Smooth muscle cell (in vitro differentiated cells): ENCODE measurements at regions not wholly inside any gene's neighbourhood (a gene's known extent, or its start where the extent isn't known, plus 50 kb on each side); places are given as distances from the start of the nearest gene placed in this dataset.

Experiments used
- DNase-seq: peaks from one replicate; lab custom pipeline; 2025; ENCODE audit not compliant: unreplicated experiment; lab: John Stamatoyannopoulos, UW
- H2AFZ ChIP-seq: fragments of 200-600 bp; sonication (generic); 2 replicates; pipeline ENCODE4 v1.6.0; 2016; ENCODE audit warnings: antibody characterized with exemption, low read depth, mild to moderate bottlenecking
- H3F3A ChIP-seq: fragments of 200-600 bp; sonication (generic); 2 replicates; pipeline ENCODE4 v1.6.0; 2017; ENCODE audit warnings: antibody characterized with exemption, low read depth
- H3K27ac ChIP-seq: fragments of 200-600 bp; sonication (generic); 2 replicates; pipeline ENCODE4 v1.5.1; 2016; ENCODE audit warnings: low read depth, mild to moderate bottlenecking
- H3K27me3 ChIP-seq: fragments of 200-600 bp; sonication (generic); 2 replicates; pipeline ENCODE4 v1.6.1; 2016; ENCODE audit warnings: low read depth, mild to moderate bottlenecking
- H3K36me3 ChIP-seq: fragments of 200-600 bp; sonication (generic); 2 replicates; pipeline ENCODE4 v1.5.1; 2016; ENCODE audit warnings: low read depth
- H3K4me1 ChIP-seq: fragments of 200-600 bp; sonication (generic); 2 replicates; pipeline ENCODE4 v1.5.1; 2016; ENCODE audit warnings: low read depth
- H3K4me2 ChIP-seq: fragments of 200-600 bp; sonication (generic); 2 replicates; pipeline ENCODE4 v1.6.0; 2016; ENCODE audit warnings: mild to moderate bottlenecking
- H3K4me3 ChIP-seq: fragments of 200-600 bp; sonication (generic); 2 replicates; pipeline ENCODE4 v1.5.1; 2016; ENCODE audit warnings: mild to moderate bottlenecking
- H3K79me2 ChIP-seq: fragments of 200-600 bp; sonication (generic); 2 replicates; pipeline ENCODE4 v1.6.0; 2016; ENCODE audit warnings: low read depth, mild to moderate bottlenecking
- H3K9ac ChIP-seq: fragments of 200-600 bp; sonication (generic); 2 replicates; pipeline ENCODE4 v1.6.0; 2016; ENCODE audit warnings: low read depth
- H3K9me3 ChIP-seq: fragments of 200-600 bp; sonication (generic); replicated peaks from 2 replicates; pipeline ENCODE4 v1.5.1; 2016; ENCODE audit warnings: low read depth
- H4K20me1 ChIP-seq: fragments of 200-600 bp; sonication (generic); 2 replicates; pipeline ENCODE4 v1.6.0; 2016; ENCODE audit warnings: low read depth
- WGBS: methylation state at CpG from one replicate; pipeline ENCODE4 v1.1.7; 2016; ENCODE audit warnings: low lambda C conversion rate; 5-methylcytosine and 5-hydroxymethylcytosine counted together
- TF ChIP-seq, protein P1 (sequence below): fragments of 200-600 bp; sonication (generic); IDR thresholded peaks from 2 replicates; pipeline ENCODE4 v1.5.1; 2017; ENCODE audit warnings: borderline replicate concordance, mild to moderate bottlenecking, antibody characterized with exemption; ENCODE audit not compliant: insufficient read depth, poor library complexity, severe bottlenecking

DNA sequence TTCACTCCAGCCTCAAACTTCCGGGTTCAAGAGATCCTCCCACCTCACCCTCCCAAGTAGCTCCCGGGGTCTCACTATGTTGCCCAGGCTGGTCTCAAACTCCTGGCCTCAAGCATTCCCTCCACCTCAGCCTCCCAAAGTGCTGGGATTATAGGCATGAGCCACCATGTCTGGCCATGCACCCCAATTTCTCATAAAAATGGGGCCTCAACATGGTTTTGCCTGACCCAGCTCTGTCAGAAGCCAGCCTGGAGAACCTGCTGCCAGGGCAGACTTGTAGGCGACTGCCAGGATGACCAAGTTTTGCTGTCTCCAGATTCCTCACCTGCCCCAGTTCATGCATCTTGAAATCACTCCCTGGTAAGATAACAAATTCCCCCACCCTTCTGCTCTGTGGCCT is 82.9 kb downstream of the AIPL1 start:
- TF ChIP-seq, protein P1, sequence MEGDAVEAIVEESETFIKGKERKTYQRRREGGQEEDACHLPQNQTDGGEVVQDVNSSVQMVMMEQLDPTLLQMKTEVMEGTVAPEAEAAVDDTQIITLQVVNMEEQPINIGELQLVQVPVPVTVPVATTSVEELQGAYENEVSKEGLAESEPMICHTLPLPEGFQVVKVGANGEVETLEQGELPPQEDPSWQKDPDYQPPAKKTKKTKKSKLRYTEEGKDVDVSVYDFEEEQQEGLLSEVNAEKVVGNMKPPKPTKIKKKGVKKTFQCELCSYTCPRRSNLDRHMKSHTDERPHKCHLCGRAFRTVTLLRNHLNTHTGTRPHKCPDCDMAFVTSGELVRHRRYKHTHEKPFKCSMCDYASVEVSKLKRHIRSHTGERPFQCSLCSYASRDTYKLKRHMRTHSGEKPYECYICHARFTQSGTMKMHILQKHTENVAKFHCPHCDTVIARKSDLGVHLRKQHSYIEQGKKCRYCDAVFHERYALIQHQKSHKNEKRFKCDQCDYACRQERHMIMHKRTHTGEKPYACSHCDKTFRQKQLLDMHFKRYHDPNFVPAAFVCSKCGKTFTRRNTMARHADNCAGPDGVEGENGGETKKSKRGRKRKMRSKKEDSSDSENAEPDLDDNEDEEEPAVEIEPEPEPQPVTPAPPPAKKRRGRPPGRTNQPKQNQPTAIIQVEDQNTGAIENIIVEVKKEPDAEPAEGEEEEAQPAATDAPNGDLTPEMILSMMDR, result no peak
- WGBS, result 91% methylated on average over 3 of the region's 3 CpGs
- H3K27me3 ChIP-seq, result no peaks in the 10 kb centered on the region

DNA sequence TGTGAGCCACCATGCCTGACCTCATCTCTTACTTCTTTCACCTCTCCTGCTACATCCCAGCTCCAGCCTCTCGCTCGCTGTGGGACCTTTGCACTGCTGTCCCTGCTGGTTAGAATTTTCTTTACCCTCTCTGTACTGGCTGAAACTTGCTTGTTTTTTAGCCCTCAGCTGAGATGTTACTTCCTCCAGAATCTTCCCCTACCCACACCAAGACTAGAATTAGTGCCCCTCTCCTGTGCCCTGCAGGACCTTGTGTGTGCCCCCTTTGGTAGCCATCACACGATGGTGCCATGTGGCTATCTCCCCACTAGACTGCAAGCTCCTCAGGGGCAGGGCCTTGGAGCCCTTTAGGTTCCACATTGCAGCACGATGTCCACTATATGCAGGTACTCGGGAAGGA is 84.1 kb downstream of the AIPL1 start:
- no peak for DNase-seq
- Histone ChIP-seq H4K20me1 (no peaks in the 10 kb centered on the region), H3K4me1 (no peaks in the 10 kb centered on the region), H2AFZ (no peak overlapping the region), H3K9ac (no peak overlapping the region), H3K27ac (no peak overlapping the region), H3K36me3 (no peaks in the 10 kb centered on the region), H3K79me2 (no peaks in the 10 kb centered on the region), H3K27me3 (no peaks in the 10 kb centered on the region), H3K9me3 (no peaks in the 10 kb centered on the region), H3K4me3 (no peak overlapping the region), H3K4me2 (no peak overlapping the region), H3F3A (no peaks in the 10 kb centered on the region)
- TF ChIP-seq, protein P1, result no peak
- WGBS, result 86% methylated on average over 5 of the region's 5 CpGs

More for the DNA sequence above, 82.9 kb downstream of the AIPL1 start:
- no peak overlapping the region for H3K4me3 ChIP-seq
- H3K79me2 ChIP-seq, result no peaks in the 10 kb centered on the region
- H3K9me3 ChIP-seq, result no peaks in the 10 kb centered on the region
- no peak overlapping the region for H3K9ac ChIP-seq
- no peak overlapping the region for H3K27ac ChIP-seq
- no peaks in the 10 kb centered on the region for H3K36me3 ChIP-seq
- no peaks in the 10 kb centered on the region for H3F3A ChIP-seq
- H2AFZ ChIP-seq, result no peak overlapping the region
- no peaks in the 10 kb centered on the region for H3K4me1 ChIP-seq
- H3K4me2 ChIP-seq, result no peak overlapping the region
- H4K20me1 ChIP-seq, result no peaks in the 10 kb centered on the region
- no peak for DNase-seq

DNA sequence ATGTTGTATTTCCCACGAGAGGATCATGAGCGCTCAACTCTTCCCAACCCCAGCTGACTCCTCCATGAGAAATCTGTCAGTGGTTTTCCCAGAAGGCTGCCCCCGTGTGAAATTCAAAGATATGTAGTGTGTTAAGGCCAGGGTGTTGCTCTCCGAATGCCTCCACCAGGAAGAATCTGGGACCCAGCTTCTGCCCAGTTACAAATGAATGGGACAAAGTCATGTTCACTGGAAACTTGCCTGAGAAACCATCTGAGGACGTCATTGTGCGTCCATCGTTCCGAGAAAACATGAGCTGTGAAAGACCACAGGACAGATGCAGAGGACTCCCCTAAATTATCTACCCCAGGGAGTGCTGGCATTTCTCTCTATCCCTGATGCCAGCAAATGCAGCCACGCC is 86.0 kb downstream of the AIPL1 start:
- no peak overlapping the region for H3K27ac ChIP-seq
- 86% methylated on average over 9 of the region's 9 CpGs for WGBS
- no peak overlapping the region for H3K9ac ChIP-seq

DNA sequence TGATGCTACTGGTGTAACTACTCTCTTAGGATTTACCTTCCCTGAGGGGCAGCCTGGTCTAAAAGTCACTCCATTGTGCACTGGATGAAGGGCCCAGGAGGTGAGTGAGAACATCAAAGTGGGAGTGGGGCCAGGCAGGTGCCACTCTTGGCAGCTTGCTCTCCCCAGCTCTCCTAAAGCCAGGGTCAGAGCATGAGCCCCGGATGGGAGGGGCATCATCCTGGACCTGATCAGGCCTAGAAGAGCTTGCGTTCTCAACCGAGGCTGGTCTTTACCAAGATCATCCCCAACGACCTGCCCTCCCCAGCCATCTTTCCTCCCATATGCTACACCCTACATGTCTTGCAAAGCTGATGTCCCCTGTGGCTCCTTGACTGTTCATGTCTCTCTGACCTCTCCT is 87.1 kb downstream of the AIPL1 start:
- Histone ChIP-seq H3K4me1 (no peaks in the 10 kb centered on the region), H3K27ac (no peak overlapping the region), H4K20me1 (no peaks in the 10 kb centered on the region), H2AFZ (no peak overlapping the region), H3K4me3 (no peak overlapping the region), H3K9me3 (no peaks in the 10 kb centered on the region), H3K4me2 (no peak overlapping the region), H3K27me3 (no peaks in the 10 kb centered on the region), H3K36me3 (no peaks in the 10 kb centered on the region), H3F3A (no peaks in the 10 kb centered on the region), H3K79me2 (no peaks in the 10 kb centered on the region), H3K9ac (no peak overlapping the region)
- TF ChIP-seq, protein P1, result no peak
- WGBS, result 82% methylated on average over 4 of the region's 4 CpGs
- no peak for DNase-seq

More for the DNA sequence above, 86.0 kb downstream of the AIPL1 start:
- Histone ChIP-seq H3K79me2 (no peaks in the 10 kb centered on the region), H3K9me3 (no peaks in the 10 kb centered on the region), H3K36me3 (no peaks in the 10 kb centered on the region), H3K4me1 (no peaks in the 10 kb centered on the region), H3K4me2 (no peak overlapping the region), H3F3A (no peaks in the 10 kb centered on the region), H2AFZ (no peak overlapping the region), H4K20me1 (no peaks in the 10 kb centered on the region), H3K27me3 (no peaks in the 10 kb centered on the region), H3K4me3 (no peak overlapping the region)
- TF ChIP-seq, protein P1, result no peak
- no peak for DNase-seq
